ENCODE measurements at regions not wholly inside any gene's neighbourhood (a gene's known extent, or its start where the extent isn't known, plus 50 kb on each side); places are given as distances from the start of the nearest gene placed in this dataset.

GRCh38 chr15:93780073-93780472, 451.3 kb upstream of the MCTP2 start (continued):
- TF ChIP-seq NONO (IDR thresholded peaks at IDR 0.05; ENCODE audit: low read depth in 2 of 2, low read length in 1 of 2): no peak
- no peak for TF ChIP-seq CBX1 (IDR thresholded peaks at IDR 0.05; ENCODE audit: low read depth)
- no peak for TF ChIP-seq GTF3C2 (IDR thresholded peaks at IDR 0.05; ENCODE audit: borderline replicate concordance, extremely low read depth, insufficient read length)

GRCh38 chr15:93779341-93779740, 452.0 kb upstream of the MCTP2 start:
- no peaks in the 10 kb centered on the region for H3K4me1 ChIP-seq (replicated peaks in 1 of 2; ENCODE audit: control insufficient read depth in 2 of 2, insufficient read depth in 2 of 2, low read length in 2 of 2)
- ChIA-PET CTCF (ENCODE audit: low intra/inter-chr PET ratio) (no interaction called here), POLR2A (no interaction called here)
- H3K36me3 ChIP-seq (ENCODE audit: control insufficient read depth, insufficient read depth, low read length): no peaks in the 10 kb centered on the region
- in situ Hi-C loops (cut with MboI) (no loop called here), intact Hi-C loops (cut with micrococcal nuclease) (no loop called here)
- H2AFZ ChIP-seq (ENCODE audit: low read depth, low read length): no peak overlapping the region
- ATAC-seq (no peak), DNase-seq (ENCODE audit: extremely low read depth in 1 of 4, low spot score in 3 of 4) (no peak), FAIRE-seq (no peak)
- H3K9me3 ChIP-seq (replicated peaks; ENCODE audit: control insufficient read depth, insufficient read depth, low read depth, low read length): no peaks in the 10 kb centered on the region
- H3K4me3 ChIP-seq: no peak overlapping the region
- H3K9ac ChIP-seq (ENCODE audit: insufficient read depth in 1 of 2, low read depth in 2 of 2, low read length in 2 of 2): no peak overlapping the region
- no peaks in the 10 kb centered on the region for H3K9me1 ChIP-seq (ENCODE audit: control insufficient read depth, insufficient read depth, low read length)
- H3K27me3 ChIP-seq (ENCODE audit: control insufficient read depth in 2 of 2, insufficient read depth in 2 of 2, low read length in 2 of 2): no peaks in the 10 kb centered on the region
- WGBS (ENCODE audit: insufficient coverage, low coverage, missing lambda C conversion rate): 2% methylated on average over 4 of the region's 4 CpGs
- H4K20me1 ChIP-seq (replicated peaks; ENCODE audit: control insufficient read depth, insufficient read depth, low read length): no peaks in the 10 kb centered on the region
- no peak overlapping the region for H3K4me2 ChIP-seq (ENCODE audit: insufficient read depth, low read length)
- no peak overlapping the region for H3K27ac ChIP-seq (ENCODE audit: extremely low read depth, low read depth, low read length)
- no TSS peak for BruUV-seq (replicated peaks)
- H3K79me2 ChIP-seq (ENCODE audit: control insufficient read depth, insufficient read depth, low read length): no peaks in the 10 kb centered on the region
- TF ChIP-seq MYBL2 (IDR thresholded peaks at IDR 0.05; ENCODE audit: low read depth) (no peak), MYBL2 (CRISPR knock-in tag; IDR thresholded peaks at IDR 0.05; ENCODE audit: borderline replicate concordance) (no peak), YY1 (IDR thresholded peaks at IDR 0.05; ENCODE audit: borderline replicate concordance in 1 of 3, control insufficient read depth in 1 of 3, extremely low read depth in 1 of 3, insufficient read depth in 3 of 3, insufficient read length in 1 of 3, insufficient replicate concordance in 2 of 3, low read depth in 1 of 3, low read length in 2 of 3) (no peak), RFX7 (CRISPR knock-in tag; IDR thresholded peaks at IDR 0.05) (no peak), ZBTB8A (IDR thresholded peaks at IDR 0.05; ENCODE audit: partially characterized antibody) (no peak), CEBPZ (IDR thresholded peaks at IDR 0.05; ENCODE audit: borderline replicate concordance, low read depth, low read length) (no peak), HMGN3 (IDR thresholded peaks at IDR 0.05; ENCODE audit: borderline replicate concordance, extremely low read depth, insufficient read length, low read depth, low read length) (no peak), RFX5 (IDR thresholded peaks at IDR 0.05; ENCODE audit: low read depth, low read length) (no peak)

All from K562 (cell line).